ENCODE measurements at regions not wholly inside any gene's neighbourhood (a gene's known extent, or its start where the extent isn't known, plus 50 kb on each side); places are given as distances from the start of the nearest gene placed in this dataset.

DNA sequence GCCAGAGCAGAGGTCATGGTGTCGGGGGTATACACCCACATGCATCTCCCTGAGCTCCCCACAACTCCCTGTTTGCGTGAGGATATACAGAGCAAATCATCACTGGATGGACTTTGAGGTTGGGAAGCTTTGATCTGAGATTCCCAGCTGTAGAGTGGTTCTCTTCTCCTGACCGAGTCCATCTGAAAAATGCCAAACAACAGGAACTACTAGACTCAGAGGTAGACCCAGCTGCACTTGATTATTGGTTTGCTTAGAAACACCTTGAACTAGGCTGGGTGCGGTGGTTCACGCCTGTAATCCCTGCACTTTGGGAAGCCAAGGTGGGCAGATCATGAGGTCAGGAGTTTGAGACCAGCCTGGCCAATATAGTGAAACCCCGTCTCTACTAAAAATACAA, 125.0 kb downstream of the UNC5CL start:
- TF ChIP-seq CTCF (IDR thresholded peaks at IDR 0.05) (no peak), CHD2 (IDR thresholded peaks at IDR 0.05; ENCODE audit: low read length, partially characterized antibody) (no peak), PBX3 (IDR thresholded peaks at IDR 0.05) (no peak), CEBPB (IDR thresholded peaks at IDR 0.05) (no peak), RCOR1 (IDR thresholded peaks at IDR 0.05; ENCODE audit: low read depth, low read length) (no peak), EP300 (IDR thresholded peaks at IDR 0.05) (no peak), CBX8 (IDR thresholded peaks at IDR 0.05) (no peak)
- TF ChIP-seq, protein P1, sequence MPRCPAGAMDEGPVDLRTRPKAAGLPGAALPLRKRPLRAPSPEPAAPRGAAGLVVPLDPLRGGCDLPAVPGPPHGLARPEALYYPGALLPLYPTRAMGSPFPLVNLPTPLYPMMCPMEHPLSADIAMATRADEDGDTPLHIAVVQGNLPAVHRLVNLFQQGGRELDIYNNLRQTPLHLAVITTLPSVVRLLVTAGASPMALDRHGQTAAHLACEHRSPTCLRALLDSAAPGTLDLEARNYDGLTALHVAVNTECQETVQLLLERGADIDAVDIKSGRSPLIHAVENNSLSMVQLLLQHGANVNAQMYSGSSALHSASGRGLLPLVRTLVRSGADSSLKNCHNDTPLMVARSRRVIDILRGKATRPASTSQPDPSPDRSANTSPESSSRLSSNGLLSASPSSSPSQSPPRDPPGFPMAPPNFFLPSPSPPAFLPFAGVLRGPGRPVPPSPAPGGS (IDR thresholded peaks at IDR 0.05) = no peak
- TF ChIP-seq, protein P2, sequence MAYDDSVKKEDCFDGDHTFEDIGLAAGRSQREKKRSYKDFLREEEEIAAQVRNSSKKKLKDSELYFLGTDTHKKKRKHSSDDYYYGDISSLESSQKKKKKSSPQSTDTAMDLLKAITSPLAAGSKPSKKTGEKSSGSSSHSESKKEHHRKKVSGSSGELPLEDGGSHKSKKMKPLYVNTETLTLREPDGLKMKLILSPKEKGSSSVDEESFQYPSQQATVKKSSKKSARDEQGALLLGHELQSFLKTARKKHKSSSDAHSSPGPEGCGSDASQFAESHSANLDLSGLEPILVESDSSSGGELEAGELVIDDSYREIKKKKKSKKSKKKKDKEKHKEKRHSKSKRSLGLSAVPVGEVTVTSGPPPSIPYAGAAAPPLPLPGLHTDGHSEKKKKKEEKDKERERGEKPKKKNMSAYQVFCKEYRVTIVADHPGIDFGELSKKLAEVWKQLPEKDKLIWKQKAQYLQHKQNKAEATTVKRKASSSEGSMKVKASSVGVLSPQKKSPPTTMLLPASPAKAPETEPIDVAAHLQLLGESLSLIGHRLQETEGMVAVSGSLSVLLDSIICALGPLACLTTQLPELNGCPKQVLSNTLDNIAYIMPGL (CRISPR knock-in tag; IDR thresholded peaks at IDR 0.05; ENCODE audit: borderline replicate concordance) = no peak
- TF ChIP-seq, protein P3, sequence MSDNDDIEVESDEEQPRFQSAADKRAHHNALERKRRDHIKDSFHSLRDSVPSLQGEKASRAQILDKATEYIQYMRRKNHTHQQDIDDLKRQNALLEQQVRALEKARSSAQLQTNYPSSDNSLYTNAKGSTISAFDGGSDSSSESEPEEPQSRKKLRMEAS (IDR thresholded peaks at IDR 0.05) = no peak
- TF ChIP-seq, protein P4, sequence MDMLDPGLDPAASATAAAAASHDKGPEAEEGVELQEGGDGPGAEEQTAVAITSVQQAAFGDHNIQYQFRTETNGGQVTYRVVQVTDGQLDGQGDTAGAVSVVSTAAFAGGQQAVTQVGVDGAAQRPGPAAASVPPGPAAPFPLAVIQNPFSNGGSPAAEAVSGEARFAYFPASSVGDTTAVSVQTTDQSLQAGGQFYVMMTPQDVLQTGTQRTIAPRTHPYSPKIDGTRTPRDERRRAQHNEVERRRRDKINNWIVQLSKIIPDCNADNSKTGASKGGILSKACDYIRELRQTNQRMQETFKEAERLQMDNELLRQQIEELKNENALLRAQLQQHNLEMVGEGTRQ (IDR thresholded peaks at IDR 0.05) = no peak
